ENCODE measurements at regions not wholly inside any gene's neighbourhood (a gene's known extent, or its start where the extent isn't known, plus 50 kb on each side); places are given as distances from the start of the nearest gene placed in this dataset.

DNA sequence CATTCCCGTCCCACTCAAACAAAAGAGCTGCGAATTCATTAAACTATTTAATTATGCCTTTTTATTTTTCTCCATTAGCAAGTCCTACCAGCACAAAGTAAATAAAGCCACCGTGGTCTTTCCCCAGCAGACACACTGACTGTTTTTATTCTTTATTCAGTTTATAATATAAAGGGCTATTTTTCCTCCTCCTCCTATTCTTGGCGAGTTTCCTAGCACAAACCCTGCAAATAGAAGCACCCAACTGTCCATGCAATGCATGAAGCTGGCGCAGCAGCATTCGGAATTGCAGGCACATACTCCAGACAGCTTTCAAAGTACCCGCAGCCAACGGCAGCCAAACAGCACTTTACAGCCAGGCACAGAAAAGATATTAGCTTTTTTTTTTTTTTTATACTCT lies 583.4 kb upstream of the PSMD7 start:
- TF ChIP-seq, protein P1, sequence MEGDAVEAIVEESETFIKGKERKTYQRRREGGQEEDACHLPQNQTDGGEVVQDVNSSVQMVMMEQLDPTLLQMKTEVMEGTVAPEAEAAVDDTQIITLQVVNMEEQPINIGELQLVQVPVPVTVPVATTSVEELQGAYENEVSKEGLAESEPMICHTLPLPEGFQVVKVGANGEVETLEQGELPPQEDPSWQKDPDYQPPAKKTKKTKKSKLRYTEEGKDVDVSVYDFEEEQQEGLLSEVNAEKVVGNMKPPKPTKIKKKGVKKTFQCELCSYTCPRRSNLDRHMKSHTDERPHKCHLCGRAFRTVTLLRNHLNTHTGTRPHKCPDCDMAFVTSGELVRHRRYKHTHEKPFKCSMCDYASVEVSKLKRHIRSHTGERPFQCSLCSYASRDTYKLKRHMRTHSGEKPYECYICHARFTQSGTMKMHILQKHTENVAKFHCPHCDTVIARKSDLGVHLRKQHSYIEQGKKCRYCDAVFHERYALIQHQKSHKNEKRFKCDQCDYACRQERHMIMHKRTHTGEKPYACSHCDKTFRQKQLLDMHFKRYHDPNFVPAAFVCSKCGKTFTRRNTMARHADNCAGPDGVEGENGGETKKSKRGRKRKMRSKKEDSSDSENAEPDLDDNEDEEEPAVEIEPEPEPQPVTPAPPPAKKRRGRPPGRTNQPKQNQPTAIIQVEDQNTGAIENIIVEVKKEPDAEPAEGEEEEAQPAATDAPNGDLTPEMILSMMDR (IDR thresholded peaks at IDR 0.05) = no peak
- TF ChIP-seq POLR2A (IDR thresholded peaks at IDR 0.05) = no peak

All from tibial nerve (tissue), 3 donors.